Ishikawa (cell line): ENCODE measurements at regions not wholly inside any gene's neighbourhood (a gene's known extent, or its start where the extent isn't known, plus 50 kb on each side); places are given as distances from the start of the nearest gene placed in this dataset.
A peak's percentile ranks its signal among the peaks of the same experiment; 100 is the strongest.

Experiments
- CEBPB ChIP-seq: IDR thresholded peaks from 2 replicates; pipeline ENCODE4 v1.6.1; 2012
- CREB1 ChIP-seq: IDR thresholded peaks from 2 replicates; pipeline ENCODE4 v1.6.1; 2012; ENCODE audit warnings: low read depth
- EGR1 ChIP-seq: IDR thresholded peaks from 2 replicates; pipeline ENCODE4 v1.6.1; 2012
- EP300 ChIP-seq: IDR thresholded peaks from 2 replicates; pipeline ENCODE4 v1.6.1; 2012; ENCODE audit warnings: borderline replicate concordance
- FOXM1 ChIP-seq: IDR thresholded peaks from 2 replicates; pipeline ENCODE4 v1.6.1; 2012; ENCODE audit warnings: low read depth, borderline replicate concordance
- NFIC ChIP-seq: IDR thresholded peaks from 2 replicates; pipeline ENCODE4 v1.6.1; 2012
- RAD21 ChIP-seq: IDR thresholded peaks from 2 replicates; pipeline ENCODE4 v1.6.1; 2012; ENCODE audit warnings: low read depth
- TAF1 ChIP-seq: IDR thresholded peaks from 2 replicates; pipeline ENCODE4 v1.6.1; 2012; ENCODE audit warnings: low read depth, mild to moderate bottlenecking
- TCF12 ChIP-seq: IDR thresholded peaks from 2 replicates; pipeline ENCODE4 v1.6.1; 2012; ENCODE audit warnings: low read depth
- TEAD4 ChIP-seq: IDR thresholded peaks from 2 replicates; pipeline ENCODE4 v1.6.1; 2012
- YY1 ChIP-seq: IDR thresholded peaks from 2 replicates; pipeline ENCODE4 v1.6.1; 2012; ENCODE audit warnings: low read depth
- ZBTB7A ChIP-seq: IDR thresholded peaks from 2 replicates; pipeline ENCODE4 v1.6.1; 2012; ENCODE audit warnings: low read depth
- TF ChIP-seq, protein P1 (sequence below): IDR thresholded peaks from 2 replicates; pipeline ENCODE4 v1.6.1; 2012
- TF ChIP-seq, protein P2 (sequence below): IDR thresholded peaks from 2 replicates; pipeline ENCODE4 v1.6.1; 2012; ENCODE audit warnings: low read depth, mild to moderate bottlenecking
- TF ChIP-seq, protein P3 (sequence below): IDR thresholded peaks from 2 replicates; pipeline ENCODE4 v1.6.1; 2012

DNA sequence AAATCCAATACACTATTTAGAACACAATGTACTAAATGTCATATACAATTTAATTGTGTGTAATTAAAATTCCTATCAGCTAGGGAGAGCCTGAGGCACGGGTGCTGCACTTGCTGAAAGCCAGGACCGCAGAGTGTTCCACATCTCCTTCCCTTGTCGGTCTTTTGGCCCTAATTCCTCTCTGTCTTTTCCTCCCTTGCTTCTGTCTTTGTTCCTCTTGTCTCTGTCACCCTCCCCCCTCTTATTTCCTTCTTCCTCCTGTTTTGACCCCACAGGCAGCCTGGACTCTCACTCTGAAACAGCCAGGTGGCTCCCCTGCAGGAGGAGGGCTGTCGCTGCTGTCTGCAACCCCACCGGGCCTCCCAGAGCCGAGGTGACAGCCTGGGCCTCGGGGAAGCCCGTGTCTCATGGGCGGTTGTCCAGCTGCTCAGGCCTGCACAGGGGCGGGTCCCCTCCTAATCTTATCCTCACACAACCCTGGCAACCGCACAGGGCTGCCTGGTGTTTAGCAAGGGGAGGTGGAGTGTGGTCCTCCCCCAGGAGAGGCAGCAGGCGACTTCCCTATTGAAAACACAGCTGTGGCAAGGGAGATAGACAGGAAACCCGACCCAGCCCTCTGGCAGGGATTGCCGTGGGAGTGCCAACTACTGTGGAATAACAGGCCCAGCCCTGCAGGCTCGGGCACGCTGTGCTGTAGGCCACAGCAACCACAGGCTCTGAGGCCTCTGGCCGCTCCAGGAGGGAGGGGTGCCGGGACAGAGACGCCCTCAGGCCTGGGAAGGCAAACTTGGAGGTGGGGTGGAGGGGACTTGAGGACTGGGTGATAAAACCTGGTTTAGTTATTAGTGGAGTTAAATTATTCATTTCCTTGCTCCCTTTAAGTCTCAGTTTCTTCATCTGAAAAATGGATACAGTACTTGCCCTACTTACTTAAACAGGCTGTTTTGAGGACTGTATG lies 68.8 kb upstream of the WDR26 start:
- TF ChIP-seq EGR1: no peak
- no peak for TF ChIP-seq YY1
- TF ChIP-seq ZBTB7A: 0 out of 2 replicates have a peak, but pooled peaks have one; percentile 56
- no peak for TF ChIP-seq TEAD4
- no peak for TF ChIP-seq FOXM1
- peak; percentile 67 for TF ChIP-seq NFIC
- TF ChIP-seq CREB1: no peak
- no peak for TF ChIP-seq CEBPB
- no peak for TF ChIP-seq TAF1
- TF ChIP-seq, protein P1, sequence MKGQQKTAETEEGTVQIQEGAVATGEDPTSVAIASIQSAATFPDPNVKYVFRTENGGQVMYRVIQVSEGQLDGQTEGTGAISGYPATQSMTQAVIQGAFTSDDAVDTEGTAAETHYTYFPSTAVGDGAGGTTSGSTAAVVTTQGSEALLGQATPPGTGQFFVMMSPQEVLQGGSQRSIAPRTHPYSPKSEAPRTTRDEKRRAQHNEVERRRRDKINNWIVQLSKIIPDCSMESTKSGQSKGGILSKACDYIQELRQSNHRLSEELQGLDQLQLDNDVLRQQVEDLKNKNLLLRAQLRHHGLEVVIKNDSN: no peak
- TF ChIP-seq EP300: no peak
- peak; percentile 68 for TF ChIP-seq TCF12
- TF ChIP-seq, protein P2, sequence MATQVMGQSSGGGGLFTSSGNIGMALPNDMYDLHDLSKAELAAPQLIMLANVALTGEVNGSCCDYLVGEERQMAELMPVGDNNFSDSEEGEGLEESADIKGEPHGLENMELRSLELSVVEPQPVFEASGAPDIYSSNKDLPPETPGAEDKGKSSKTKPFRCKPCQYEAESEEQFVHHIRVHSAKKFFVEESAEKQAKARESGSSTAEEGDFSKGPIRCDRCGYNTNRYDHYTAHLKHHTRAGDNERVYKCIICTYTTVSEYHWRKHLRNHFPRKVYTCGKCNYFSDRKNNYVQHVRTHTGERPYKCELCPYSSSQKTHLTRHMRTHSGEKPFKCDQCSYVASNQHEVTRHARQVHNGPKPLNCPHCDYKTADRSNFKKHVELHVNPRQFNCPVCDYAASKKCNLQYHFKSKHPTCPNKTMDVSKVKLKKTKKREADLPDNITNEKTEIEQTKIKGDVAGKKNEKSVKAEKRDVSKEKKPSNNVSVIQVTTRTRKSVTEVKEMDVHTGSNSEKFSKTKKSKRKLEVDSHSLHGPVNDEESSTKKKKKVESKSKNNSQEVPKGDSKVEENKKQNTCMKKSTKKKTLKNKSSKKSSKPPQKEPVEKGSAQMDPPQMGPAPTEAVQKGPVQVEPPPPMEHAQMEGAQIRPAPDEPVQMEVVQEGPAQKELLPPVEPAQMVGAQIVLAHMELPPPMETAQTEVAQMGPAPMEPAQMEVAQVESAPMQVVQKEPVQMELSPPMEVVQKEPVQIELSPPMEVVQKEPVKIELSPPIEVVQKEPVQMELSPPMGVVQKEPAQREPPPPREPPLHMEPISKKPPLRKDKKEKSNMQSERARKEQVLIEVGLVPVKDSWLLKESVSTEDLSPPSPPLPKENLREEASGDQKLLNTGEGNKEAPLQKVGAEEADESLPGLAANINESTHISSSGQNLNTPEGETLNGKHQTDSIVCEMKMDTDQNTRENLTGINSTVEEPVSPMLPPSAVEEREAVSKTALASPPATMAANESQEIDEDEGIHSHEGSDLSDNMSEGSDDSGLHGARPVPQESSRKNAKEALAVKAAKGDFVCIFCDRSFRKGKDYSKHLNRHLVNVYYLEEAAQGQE: no peak
- TF ChIP-seq, protein P3, sequence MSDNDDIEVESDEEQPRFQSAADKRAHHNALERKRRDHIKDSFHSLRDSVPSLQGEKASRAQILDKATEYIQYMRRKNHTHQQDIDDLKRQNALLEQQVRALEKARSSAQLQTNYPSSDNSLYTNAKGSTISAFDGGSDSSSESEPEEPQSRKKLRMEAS: peak; percentile 58; the same call in 1 of the 2 replicates

DNA sequence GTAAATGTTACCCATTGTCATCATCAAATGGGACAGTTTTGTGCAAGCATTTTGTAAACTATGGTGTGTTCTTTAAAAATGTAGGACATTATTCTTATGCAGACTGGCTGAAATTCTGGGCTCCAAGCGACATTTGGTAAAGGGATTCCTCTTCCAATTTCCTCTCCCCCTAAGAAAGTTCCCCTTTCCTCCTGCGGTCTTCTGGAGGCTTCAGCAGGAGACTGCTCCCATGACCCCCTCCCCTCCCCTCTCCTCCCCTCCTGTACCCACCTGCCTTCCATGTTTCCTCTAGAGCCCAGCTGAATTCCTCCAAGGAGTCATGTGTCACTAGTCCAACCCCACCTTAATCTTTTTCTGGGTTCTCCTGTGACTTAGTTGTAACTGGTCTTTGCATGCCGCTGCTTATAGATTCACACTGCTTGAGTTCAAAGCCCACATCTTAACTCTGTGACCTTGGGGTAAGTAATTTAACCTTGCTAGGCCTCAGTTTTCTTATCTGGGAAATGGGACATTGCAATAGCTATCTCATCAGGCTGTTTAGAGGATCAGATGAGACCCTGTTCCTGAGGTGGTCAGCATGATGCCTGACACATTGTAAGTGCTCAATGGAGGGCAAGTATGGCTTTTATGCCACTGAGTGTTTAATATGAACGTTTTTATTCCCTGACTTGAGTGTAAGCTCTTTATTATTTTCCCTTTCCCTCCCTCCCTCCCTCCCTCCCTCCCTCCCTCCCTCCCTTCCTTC lies 69.9 kb upstream of the WDR26 start:
- TF ChIP-seq TEAD4: no peak
- no peak for TF ChIP-seq ZBTB7A

DNA sequence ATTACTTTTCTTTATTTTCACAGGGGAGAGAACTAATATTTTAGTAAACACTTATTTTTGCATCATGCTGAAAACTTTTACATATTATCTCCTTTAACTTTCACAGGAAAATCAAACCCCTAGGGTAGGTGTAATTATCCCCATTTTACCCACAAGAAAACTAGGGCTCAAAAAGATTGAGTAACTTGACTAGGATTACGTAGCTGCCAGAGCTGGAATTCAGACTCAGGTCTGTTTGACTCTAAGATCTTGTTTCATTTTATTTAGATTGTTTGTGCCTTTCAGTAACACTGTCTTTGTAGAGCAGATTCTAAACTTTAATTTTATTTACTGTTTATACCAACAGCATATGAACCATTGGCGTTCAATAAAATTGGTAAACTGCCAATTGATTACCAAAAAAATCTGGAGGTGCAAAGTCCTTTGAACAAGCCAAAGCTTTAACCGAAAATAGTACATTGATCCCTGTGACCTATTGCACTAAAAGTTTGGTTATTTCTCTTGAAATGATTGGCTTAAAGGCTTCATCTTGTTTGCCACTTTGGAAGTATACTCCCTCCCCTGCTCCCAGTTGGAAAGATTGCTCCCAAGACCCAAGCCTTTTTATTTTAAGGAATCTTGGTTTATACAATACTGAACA lies 71.0 kb upstream of the WDR26 start:
- TF ChIP-seq ZBTB7A: no peak
- TF ChIP-seq, protein P2: no peak
- no peak for TF ChIP-seq TCF12
- no peak for TF ChIP-seq RAD21
- no peak for TF ChIP-seq EGR1
- TF ChIP-seq EP300: no peak
- no peak for TF ChIP-seq NFIC
- TF ChIP-seq CEBPB: no peak
- no peak for TF ChIP-seq TAF1

DNA sequence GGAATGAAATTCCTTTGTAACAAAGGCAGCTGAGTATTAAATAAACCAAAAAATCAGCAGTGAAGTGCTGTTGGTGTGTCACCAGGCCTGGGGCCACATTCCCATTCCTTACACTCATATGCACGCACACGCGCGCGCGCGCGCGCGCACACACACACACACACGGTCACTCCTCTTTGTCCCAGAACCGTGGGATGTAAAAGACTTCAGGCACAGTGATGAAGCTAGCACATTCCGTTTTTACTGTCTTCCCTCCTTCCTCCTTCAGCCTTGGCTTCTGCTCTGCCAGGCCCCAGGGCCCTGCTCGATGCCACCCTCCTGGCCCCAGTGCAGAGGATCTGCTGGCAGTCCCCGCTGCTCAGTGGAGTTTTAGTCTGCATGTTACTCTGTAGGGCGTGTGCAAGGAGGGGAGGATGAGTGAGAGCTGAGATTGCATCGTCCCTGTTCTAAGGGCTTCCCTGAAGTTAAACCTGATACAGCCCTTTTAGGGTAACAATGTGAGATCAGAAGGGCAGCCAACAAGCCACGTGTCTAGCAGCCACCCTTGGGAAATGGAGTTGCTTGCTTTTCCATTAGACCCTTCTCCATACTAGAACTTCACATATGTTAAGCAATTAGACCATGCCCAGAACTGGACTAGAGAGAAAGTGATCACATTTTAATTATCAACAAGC lies 71.7 kb upstream of the WDR26 start:
- TF ChIP-seq, protein P1: no peak
- TF ChIP-seq NFIC: no peak
- no peak for TF ChIP-seq TEAD4
- TF ChIP-seq CREB1: no peak
- TF ChIP-seq TCF12: no peak
- TF ChIP-seq, protein P2: no peak
- no peak for TF ChIP-seq TAF1
- TF ChIP-seq FOXM1: no peak
- no peak for TF ChIP-seq ZBTB7A
- no peak for TF ChIP-seq RAD21
- no peak for TF ChIP-seq CEBPB
- TF ChIP-seq YY1: no peak
- no peak for TF ChIP-seq EGR1
- no peak for TF ChIP-seq EP300
